ENCODE measurements at regions not wholly inside any gene's neighbourhood (a gene's known extent, or its start where the extent isn't known, plus 50 kb on each side); places are given as distances from the start of the nearest gene placed in this dataset.

DNA sequence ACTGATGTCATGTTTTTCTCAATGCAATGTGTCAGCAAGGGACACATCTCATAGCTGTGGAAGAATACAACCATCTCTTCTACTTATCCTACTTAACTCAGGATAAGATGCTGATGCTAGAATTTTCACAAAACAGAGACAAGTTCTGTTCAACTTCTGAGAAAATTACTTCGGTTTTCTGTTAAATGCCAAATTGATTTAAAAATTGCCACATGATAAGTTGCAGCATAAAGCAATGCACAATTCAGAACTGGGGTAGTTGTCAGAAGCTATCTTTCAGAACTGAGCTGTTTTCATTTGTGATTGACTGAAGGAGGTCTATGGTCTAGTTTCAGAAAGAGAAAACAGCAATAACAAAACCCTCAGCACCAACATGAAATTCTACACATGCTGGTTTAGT lies 954.8 kb upstream of the C9orf72 start:
- TF ChIP-seq, protein P1, sequence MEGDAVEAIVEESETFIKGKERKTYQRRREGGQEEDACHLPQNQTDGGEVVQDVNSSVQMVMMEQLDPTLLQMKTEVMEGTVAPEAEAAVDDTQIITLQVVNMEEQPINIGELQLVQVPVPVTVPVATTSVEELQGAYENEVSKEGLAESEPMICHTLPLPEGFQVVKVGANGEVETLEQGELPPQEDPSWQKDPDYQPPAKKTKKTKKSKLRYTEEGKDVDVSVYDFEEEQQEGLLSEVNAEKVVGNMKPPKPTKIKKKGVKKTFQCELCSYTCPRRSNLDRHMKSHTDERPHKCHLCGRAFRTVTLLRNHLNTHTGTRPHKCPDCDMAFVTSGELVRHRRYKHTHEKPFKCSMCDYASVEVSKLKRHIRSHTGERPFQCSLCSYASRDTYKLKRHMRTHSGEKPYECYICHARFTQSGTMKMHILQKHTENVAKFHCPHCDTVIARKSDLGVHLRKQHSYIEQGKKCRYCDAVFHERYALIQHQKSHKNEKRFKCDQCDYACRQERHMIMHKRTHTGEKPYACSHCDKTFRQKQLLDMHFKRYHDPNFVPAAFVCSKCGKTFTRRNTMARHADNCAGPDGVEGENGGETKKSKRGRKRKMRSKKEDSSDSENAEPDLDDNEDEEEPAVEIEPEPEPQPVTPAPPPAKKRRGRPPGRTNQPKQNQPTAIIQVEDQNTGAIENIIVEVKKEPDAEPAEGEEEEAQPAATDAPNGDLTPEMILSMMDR (IDR thresholded peaks at IDR 0.05), result no peak
- TF ChIP-seq POLR2A (IDR thresholded peaks at IDR 0.05; ENCODE audit: low read depth), result no peak

Measured in esophagus muscularis mucosa (tissue), 3 donors.